GM21825 (cell line): ENCODE measurements at regions not wholly inside any gene's neighbourhood (a gene's known extent, or its start where the extent isn't known, plus 50 kb on each side); places are given as distances from the start of the nearest gene placed in this dataset.

Source experiments
- ATAC-seq: cut with Tn5 transposase; IDR thresholded peaks from one replicate; pipeline ENCODE4 v1.9.1; 2021; ENCODE audit warnings: mild to moderate bottlenecking, moderate library complexity; ENCODE audit not compliant: unreplicated experiment

DNA sequence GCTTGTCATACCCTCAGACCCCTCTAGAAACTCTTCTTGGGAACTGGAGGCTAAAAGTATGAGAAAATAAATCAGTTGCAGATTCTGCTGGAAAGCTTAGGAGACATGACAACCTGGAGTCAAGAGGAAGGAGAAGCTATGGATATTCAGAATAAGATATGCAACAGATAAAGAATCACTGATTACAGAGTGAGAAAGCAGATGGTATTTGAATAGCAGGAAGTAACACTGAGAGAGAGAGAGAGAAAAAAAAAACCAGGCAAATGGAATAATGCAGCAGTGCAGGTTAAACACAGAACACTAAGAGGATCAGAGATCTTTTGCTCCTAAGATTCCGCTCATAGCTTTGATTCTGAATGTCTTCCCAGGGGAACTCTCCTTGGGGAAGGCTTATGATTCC, 1284.1 kb upstream of the NXPH2 start:
- ATAC-seq: no peak

DNA sequence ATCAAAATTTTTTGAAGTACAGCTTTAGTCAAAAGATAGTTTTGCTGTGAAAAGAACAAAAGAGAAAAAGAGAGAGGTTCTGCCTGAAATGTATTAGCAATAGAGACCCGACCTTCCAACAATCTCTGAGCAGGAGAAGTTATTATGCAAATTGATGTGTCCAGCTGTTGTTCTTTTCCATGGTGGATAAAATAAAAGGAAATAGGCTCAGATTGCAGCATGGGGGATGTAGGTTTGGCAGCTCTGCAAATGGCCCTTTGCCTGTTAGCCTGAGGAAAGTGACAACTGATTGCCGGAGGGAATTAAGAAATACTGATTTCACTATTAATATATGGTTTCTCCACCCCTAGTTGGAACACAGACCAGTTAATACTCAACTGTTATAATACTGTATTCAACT, 1283.2 kb upstream of the NXPH2 start:
- no peak for ATAC-seq

DNA sequence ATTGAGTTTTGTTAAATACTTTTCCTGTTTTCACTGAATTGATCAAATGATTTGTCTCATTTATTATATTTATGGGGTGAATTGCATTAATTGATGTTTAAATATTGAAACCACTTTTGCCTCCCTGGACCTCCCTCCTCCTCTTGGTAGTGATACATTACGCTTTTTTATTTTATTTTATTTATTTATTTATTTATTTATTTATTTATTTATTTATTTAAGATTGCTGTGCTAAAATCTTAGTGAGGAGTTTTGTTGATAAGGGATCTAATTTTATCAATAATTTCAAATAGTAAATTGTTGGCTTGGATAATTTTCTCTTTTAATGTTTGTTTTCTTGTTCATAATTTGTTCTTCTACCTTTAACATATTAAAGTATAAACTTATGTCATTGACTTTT, 1281.0 kb upstream of the NXPH2 start:
- ATAC-seq: no peak

DNA sequence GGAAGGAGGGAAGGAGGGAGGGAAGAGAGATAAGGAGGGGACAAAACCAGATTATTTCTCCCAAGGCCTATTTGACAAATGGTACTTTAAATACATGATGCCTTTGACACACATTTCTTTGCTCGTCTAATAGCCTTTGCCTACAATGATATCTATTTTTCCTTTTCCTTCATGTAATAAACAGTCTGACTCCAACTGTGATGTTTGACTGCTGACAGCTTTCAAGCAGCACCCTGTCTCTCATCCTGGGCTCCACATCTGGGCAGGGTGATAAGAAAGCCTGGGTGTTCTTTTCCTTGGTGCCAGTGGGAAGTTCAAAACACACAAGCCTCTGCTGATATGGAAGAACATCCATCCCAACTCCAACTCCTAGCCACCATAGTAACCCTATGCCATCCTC, 1277.7 kb upstream of the NXPH2 start:
- no peak for ATAC-seq

DNA sequence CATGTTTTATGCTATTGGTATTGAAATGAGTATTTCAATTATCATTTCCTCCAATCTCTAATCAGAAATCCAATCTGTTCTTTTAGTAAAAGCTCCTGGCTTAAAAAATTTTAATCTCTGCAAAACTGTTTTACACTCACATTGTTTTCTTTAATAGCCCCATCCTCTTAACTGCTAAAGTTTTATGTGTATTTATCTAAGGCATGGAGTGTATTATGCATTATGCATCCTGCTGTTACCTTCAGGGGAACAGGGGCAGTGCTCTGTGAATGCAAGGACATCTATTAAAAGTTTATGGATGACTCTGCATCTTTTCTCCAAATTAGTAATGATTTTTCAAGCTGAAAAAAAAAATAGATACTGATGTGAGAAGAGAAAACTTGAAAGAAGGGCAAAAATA, 1261.6 kb upstream of the NXPH2 start:
- ATAC-seq: no peak

DNA sequence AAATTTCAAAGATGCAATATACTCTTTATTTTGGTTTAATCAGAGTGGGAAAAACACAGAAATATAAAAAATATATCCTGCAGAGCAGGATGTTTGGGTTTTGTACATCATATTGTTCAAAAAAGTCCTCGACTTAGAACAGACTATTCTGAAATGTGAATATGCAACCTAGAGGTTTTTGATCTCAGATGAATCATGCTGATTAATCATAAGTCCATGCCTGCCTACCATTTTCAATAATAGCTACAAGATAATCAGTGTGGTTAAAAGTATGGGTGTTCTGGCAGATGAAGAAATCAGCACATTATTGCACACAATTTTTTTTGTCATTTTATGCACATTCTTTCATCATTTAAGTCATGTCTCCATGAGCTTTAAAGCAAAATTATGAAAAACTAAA, 1261.0 kb upstream of the NXPH2 start:
- no peak for ATAC-seq

DNA sequence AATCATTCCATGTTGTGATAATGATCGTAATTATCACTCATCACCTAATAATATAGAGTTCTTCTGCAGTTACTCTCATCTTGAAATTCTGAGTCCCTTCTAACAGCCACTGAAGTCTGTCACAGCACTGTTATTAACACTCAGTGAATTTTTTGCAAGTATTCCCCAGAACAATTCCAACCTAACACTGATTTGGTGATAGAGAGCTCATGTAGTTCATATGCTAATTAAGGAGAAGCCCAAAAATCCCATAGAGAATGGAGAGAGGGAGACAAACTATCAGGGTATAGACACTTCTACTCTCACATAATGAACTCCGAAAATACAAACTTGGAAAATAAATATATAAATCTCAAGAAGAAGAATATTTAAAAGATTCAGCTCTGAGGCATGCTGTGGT, 1253.4 kb upstream of the NXPH2 start:
- ATAC-seq: no peak

DNA sequence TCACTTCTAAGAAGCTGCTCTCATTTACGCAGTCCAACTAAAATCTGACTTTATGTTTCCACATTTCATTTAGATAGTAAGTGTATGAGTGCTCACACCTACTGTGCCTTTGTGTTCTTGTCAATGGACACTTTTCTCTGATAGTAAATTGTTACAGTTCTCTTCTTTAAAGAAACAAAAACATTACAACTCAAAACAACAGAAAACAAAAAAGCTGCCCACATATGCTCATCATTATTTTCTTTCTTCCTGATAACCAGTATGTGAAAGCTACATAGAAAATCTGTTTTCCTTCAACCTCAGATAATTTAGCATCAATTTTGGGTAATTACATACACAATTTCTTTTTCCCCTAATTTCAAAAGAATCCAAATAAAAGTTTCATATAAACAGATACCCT, 1247.8 kb upstream of the NXPH2 start:
- ATAC-seq: no peak

DNA sequence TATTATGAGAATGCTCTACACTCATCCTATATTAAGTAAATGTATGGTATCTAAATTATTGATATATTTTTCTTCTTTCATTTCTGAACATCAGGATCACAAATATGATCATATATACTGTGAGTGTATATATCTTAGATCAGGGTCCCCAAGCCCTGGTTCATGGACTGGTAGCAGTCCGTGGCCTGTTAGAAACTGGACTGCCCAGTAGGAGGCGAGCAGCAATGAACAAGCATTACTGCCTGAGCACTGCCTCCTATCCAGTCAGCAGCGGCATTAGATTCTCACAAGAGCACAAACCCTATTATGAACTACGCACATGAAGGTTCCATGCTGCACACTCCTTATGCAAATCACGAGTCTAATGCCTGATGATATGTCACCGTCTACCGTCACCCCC, 1247.1 kb upstream of the NXPH2 start:
- no peak for ATAC-seq

DNA sequence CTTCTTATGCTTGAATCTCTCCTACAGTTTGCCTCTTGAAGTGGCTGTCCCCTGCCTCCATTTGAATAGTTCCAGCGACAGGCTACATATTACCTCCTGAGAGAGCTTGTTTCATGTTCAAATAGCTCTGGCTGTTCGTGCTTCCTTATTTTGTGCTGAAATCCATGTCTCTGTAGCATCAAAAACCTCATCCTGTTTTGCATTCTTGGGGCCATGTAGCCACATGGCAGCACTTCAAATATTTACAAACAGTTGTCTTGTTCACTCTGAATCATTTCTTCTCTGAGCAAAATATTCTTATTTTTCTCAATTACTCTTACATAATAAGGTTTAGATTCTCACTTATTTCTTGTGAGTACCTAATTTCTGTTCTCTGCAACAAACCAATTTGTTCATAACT, 1243.1 kb upstream of the NXPH2 start:
- ATAC-seq: no peak

DNA sequence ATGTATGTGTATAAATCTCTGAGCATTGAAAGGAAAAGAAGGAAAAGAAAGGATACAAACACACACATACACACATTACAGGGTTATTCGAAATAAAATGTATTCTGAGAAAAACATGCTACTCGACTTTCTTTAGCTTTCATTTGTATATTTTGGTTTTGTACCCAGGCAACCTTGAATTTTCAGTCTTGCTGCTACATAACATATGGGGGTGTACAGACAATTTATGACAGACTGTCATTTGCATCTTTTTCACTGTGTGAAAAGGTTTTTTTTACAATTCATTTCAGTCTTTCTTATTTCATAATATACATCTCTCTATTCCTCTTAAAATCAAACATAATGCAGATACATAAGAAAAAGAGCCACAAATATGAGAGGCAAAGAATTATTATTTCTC, 1238.4 kb upstream of the NXPH2 start:
- no peak for ATAC-seq

DNA sequence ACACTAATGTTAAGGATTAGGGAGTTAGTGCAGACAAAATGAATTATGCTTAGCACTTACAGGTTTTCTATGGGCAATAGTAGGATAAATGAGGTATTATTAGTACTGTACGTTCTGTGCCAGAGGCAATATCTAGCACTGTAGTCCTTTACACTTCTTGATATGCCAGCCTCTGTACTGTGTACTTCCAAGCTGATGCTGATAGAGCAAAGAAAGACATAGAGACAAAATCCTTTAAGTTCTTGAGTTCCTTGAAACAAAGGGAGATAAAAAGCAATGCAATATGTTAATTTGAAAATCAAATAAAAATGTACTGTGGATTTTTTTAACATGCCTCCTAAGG, 1234.0 kb upstream of the NXPH2 start:
- ATAC-seq: no peak

DNA sequence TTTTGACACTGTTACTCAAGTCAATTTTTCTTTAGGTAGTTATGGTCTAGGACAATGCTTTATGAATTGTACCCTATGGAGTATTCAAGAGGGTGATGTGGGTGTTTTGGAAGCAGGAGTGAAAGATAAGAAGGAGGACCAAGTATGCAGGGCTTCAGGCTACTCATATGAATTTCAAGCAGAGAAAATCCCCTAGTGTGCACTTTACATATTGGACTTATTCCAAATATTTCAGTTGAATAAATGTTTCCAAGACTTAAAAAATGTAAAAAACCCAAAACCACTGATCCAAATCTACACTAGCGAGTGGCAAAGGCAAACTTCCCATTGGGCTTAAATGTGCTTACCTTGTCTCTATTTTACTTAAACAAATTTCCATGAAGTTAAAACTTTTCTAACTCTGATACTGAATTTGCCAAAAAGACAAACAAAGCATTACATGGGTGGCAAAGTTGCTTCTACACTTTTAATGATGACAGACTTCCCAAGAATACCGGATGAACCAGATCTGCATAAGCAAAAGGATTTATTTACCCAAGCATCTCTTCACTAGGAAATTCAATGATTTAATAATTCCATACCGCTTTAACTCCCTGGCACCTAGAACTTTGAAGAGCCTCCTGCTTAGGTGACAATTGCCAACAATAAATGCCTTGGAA, 1233.5 kb upstream of the NXPH2 start:
- ATAC-seq: no peak

DNA sequence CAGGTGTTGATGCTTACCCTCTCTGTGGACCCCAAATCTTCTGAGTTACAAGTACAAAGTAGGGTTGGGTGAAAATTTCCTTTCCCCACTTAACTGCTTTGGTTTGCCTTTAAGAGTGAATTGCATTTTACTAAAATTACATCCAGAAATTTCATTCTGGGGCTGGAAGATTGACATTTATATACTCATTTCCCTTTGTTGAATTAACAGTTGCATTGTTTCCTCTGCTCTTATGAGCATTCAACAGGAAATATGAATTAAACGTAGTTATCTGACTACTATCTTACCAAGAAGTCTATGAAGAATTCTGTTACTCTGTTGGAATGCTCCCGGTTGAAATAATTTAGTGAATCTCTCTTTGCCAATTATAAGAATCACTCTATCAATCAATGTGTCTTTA, 1231.1 kb upstream of the NXPH2 start:
- ATAC-seq: no peak

DNA sequence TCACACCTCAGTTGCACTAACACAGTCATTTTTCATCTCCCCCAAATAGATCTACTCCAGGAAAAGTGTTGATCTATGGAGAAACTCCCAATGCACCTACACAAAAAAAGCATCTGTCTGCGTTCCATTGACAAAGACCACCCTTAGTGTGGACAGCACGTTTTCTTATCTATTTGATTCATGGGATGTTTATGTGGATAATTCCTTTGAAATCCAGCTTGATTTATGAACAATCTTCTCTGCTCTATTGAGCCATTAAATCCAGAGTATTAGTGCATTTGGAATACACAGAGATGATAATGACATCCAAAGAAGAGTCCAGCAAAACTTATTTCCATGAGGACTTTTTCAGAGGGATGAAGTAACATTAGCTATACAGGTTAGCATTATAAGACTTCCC, 1221.9 kb upstream of the NXPH2 start:
- ATAC-seq: no peak

DNA sequence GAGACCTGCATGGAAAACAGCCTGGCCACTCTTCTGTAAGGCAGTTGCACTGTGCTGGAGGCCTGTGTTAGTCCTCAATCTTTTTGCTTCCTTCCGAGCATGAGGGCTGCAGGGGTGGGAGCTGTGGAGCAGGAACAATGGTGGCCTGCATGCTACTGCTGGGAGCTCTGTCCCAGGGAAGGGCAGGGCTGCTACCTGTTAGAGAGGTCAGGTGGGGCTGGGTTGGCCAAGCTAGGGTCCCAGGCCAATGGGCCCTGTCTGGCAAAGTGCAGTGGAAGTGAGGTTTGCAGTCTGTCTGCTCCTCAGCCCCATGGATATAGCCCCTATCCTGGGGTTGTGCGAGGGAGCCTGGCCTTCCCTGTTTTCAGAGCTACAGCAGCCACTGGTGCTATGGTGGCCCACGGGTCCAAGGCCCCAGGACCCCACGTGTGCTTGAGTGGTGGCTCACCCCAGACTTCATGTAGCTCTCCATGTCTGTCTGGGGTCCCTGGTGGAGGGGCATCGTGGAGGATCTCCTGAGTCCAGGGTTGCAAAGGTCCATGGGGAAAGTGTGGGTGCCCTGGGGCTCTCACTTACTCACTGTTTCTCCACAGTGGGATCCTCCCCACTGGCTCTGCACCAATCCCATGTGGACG, 1212.6 kb upstream of the NXPH2 start:
- ATAC-seq: no peak

DNA sequence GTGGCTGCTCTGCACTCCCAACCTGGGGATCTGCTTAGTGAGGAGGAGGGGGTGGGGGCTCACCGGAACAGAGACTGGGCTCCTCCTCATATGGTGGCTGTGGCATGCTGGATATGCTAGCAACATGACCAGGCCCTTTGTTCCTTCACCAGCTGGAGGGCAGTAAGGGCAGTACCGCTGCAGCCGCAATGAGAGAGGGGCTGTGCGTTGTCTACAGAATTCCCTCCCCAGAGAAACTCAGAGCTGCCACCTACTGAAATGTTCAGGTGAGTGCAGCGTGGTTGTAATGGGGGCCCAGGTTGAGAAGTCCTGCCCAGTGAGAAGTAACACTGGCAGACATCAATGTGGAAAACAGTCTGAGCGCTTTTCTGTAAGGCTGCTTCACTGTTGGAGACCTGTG, 1211.9 kb upstream of the NXPH2 start:
- ATAC-seq: no peak

DNA sequence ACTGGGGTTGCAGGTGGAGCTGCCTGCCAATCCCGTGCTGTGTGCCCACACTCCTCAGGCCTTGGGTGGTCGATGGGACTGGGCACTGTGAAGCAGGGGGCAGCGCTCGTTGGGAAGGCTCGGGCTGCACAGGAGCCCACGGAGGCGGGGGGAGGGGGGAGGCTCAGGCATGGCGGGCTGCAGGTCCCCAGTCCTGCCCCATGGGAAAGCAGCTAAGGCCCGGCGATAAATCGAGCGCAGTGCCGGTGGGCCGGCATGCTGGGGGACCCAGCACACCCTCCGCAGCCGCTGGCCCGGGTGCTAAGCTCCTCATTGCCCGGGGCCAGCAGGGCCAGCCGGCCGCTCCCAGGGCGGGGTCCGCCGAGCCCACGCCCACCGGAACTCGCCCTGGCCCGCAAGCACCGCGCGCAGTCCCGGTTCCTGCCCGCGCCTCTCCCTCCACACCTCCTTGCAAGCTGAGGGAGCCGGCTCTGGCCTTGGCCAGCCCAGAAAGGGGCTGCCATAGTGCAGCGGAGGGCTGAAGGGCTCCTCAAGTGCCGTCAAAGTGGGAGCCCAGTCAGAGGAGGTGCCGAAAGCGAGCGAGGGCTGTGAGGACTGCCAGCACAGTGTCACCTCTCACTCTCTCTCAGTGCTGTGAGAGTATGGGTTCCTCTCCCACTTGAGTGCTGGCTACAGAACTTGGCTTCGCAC, 1210.6 kb upstream of the NXPH2 start:
- ATAC-seq: no peak

DNA sequence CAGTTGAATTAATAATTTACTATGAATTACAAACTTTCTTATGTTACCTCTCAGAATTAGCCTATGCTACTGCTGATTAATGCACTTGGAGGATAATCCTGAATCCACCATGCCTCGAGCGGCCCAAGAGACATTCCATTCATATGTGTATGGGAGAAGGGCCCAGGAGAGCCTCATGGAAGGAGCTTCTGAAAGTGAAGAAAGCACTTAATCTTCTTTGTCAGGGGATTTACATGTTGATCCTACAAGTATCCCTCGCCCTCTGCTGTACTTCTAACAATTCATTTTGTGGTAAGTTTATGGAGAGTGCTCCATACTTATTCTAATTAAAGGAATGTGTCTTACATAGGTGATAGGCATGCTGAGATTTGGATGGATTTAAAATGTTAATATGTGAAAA, 1189.1 kb upstream of the NXPH2 start:
- ATAC-seq: no peak

DNA sequence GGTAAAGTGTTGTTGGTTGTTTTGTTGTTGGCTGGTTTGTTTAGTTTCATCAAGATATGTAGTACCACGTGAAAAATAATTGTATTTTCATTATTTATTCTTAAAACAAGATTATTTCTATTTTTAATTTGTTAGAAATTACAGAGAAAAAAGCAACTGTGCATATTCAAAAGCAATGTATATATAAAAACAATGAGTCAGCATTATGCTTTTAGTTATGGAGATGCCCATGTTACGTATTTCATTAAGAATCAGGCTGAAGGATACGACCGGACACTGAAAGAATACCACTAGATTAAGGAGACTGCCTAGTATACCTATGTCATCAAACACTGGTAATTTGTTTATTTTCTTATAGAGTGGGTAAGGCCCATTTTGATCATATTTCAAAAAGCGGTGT, 1188.4 kb upstream of the NXPH2 start:
- ATAC-seq: no peak

DNA sequence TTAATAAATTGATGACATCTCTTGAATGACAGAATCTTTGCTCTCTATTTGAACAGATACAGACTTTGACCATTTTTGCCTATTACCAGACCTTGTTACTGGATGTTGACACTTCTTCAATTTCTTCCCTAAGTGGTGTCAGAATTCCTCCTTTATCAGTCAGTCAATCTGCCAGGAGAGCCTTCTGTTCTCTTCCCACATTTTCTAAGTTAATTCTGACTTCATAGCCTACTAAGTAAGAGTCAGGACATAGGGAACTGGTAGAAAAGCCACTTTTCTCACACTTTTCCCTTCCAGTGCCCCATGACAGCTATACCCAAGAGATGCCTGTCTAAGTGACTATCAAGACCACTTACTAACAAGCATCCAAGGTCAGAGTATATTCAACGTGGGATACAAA, 1187.5 kb upstream of the NXPH2 start:
- ATAC-seq: no peak

DNA sequence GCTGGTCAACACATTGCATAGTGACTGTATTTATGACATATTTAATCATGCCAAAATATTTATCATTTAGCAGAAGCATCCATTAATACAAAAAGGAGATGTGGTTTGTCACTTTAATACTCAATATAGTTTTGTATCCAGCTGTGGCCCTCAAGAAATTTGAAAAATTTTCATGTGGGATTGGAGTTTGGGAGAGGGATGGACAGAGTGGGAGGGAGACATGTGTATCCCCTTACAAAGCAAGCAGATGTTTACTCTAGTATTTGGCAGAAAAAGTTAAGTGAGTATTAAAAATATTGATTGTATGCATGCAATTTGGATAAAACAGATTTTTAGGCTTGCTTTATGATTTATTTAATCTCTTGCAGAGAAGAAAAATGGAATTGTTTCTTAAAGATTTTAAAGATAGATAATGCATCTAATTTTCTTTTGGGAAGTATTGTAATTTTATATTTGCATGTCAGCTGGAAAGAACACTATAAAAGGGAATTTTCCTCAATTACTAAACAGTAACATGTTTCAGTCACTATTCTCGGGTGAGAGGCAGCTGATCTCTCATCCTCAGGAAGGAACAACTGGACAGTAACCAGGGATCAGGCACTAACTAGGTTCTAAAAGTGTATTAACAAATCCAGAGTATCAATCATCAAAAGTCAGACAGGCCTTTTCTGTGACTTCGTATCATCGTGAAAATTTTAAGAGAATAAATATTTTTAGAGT, 1184.7 kb upstream of the NXPH2 start:
- ATAC-seq: no peak
